ENCODE measurements at regions not wholly inside any gene's neighbourhood (a gene's known extent, or its start where the extent isn't known, plus 50 kb on each side); places are given as distances from the start of the nearest gene placed in this dataset.
A peak's percentile ranks its signal among the peaks of the same experiment; 100 is the strongest.

DNA sequence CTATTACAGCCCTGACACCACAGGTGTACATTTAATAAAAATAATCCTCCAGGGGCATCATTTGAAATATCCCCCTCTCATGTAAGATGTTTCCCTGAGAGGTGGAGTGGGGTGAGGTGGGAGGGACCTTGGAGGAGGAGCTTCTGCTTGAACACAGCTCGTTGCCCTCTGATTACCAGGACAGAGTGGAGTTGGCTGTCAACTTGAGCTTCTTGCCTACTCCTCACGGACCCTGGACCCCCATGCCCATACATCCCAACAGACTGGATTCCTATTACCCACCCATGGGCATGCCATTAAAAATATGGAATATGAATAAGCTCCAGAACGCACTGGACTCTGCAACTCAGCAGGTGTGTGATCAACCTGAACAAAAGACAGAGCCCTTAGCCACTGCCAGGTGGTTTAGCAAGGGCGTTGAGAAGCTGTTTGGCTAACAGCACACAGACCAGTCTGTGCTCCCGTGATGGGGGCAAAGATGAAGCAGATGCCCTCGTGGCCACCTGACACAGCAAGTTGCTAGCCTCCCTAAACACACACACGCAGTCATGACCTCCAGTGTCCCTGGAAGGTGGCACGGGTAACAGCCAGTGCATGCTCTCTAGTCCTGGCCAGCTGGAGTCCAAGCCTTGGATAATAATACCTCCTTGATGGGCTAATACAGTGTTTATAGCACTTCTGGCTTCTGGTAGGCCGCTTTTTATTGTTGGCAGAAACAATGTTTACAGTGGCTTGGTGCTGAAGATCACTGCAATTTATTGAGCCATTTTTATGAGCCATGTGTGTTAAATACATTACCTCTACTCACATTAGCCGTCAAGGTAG lies 155.0 kb downstream of the TOMM20 start:
- TF ChIP-seq, protein P1, sequence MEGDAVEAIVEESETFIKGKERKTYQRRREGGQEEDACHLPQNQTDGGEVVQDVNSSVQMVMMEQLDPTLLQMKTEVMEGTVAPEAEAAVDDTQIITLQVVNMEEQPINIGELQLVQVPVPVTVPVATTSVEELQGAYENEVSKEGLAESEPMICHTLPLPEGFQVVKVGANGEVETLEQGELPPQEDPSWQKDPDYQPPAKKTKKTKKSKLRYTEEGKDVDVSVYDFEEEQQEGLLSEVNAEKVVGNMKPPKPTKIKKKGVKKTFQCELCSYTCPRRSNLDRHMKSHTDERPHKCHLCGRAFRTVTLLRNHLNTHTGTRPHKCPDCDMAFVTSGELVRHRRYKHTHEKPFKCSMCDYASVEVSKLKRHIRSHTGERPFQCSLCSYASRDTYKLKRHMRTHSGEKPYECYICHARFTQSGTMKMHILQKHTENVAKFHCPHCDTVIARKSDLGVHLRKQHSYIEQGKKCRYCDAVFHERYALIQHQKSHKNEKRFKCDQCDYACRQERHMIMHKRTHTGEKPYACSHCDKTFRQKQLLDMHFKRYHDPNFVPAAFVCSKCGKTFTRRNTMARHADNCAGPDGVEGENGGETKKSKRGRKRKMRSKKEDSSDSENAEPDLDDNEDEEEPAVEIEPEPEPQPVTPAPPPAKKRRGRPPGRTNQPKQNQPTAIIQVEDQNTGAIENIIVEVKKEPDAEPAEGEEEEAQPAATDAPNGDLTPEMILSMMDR (IDR thresholded peaks at IDR 0.05) = no peak
- no peak for TF ChIP-seq POLR2A (IDR thresholded peaks at IDR 0.05)
- TF ChIP-seq EP300 (IDR thresholded peaks at IDR 0.05) = peak in 3 of 4 donors; percentile 41 to 46 (median 41)
- TF ChIP-seq POLR2AphosphoS5 (IDR thresholded peaks at IDR 0.05) = peak; percentile 33 to 58 (median 53)
